Heart left ventricle (tissue), 16 donors: ENCODE measurements at regions not wholly inside any gene's neighbourhood (a gene's known extent, or its start where the extent isn't known, plus 50 kb on each side); places are given as distances from the start of the nearest gene placed in this dataset.

Source experiments
- ATAC-seq, 4 donors: fragments of 200-7000 bp; cut with Tn5 transposase; one replicate each; pipeline ENCODE4 v1.9.1; 2020 to 2022; ENCODE audit warnings: moderate library complexity in 4 of 4, mild to moderate bottlenecking in 3 of 4, moderate number of reproducible peaks in 1 of 4
- DNase-seq, 5 donors: peaks; one replicate each; pipeline ENCODE4 v3.0.0-alpha.2; 2020
- H3K27ac ChIP-seq, 12 donors: fragments of 200-600 bp; sonication (generic) in 4 of 12; one replicate each; pipeline versions ENCODE4 v1.5.0 to v1.8.0; 2016 to 2022; ENCODE audit warnings: mild to moderate bottlenecking in 2 of 12
- H3K27me3 ChIP-seq, 9 donors: fragments of 200-600 bp; sonication (generic) in 2 of 9; one replicate each; pipeline versions ENCODE4 v1.5.1 to v1.8.0; 2016 to 2022; ENCODE audit warnings: mild to moderate bottlenecking in 3 of 9
- H3K36me3 ChIP-seq, 9 donors: fragments of 200-600 bp; sonication (generic) in 2 of 9; one replicate each; pipeline versions ENCODE4 v1.5.0 to v1.8.0; 2018 to 2022; ENCODE audit warnings: mild to moderate bottlenecking in 2 of 9
- H3K4me1 ChIP-seq, 12 donors: fragments of 200-600 bp; sonication (generic) in 4 of 12; one replicate each; pipeline versions ENCODE4 v1.5.0 to v1.8.0; 2016 to 2022; ENCODE audit warnings: mild to moderate bottlenecking in 3 of 12
- H3K4me3 ChIP-seq, 12 donors: fragments of 200-600 bp; sonication (generic) in 4 of 12; one replicate each; pipeline versions ENCODE4 v1.5.0 to v1.8.0; 2017 to 2022; ENCODE audit warnings: mild to moderate bottlenecking in 9 of 12, moderate library complexity in 4 of 12
- H3K9me3 ChIP-seq, 12 donors: fragments of 200-600 bp; sonication (generic) in 4 of 12; one replicate each; pipeline versions ENCODE4 v1.5.0 to v1.8.0; 2016 to 2022; ENCODE audit warnings: mild to moderate bottlenecking in 1 of 12
- POLR2A ChIP-seq, 2 donors: fragments of 450-650 bp; IDR thresholded peaks; one replicate each; pipeline ENCODE4 v1.6.1; 2017; ENCODE audit warnings: antibody characterized with exemption in 2 of 2, mild to moderate bottlenecking in 2 of 2, moderate library complexity in 2 of 2
- WGBS, 4 donors: extraction: QIAGEN DNeasy Blood & Tissue Kit in 2 of 4; methylation state at CpG; one replicate each; pipeline versions ENCODE4 v1.1.5 to v1.1.7; 2013 to 2018; 5-methylcytosine and 5-hydroxymethylcytosine counted together
- intact Hi-C, 10 donors: fragments of 100-400 bp; cut with DNase I; formaldehyde crosslinking; loops; one replicate each; pipeline versions ENCODE4 v1.11.1 to v1.14.2; 2022
- TF ChIP-seq, protein P1 (sequence below), 12 donors: fragments of 200-600 bp; sonication (generic) in 4 of 12; IDR thresholded peaks; one replicate each; pipeline versions ENCODE4 v1.5.0 to v1.8.0; 2018 to 2022; ENCODE audit warnings: antibody characterized with exemption in 12 of 12, mild to moderate bottlenecking in 5 of 12
- donor health status: ischemic (EF 13 %, LVEDD 7.1; RV severe dilation, severe dysfunction).
- donor health status: healthy with polysubstance abuse.
- donor health status: DM: no; HTN: yes; CAD: no.
- donor health status: DM: no; HTN: no; CAD: no.
- donor health status: ischemic (EF 25% LVEDD 6.9; RV normal size, moderate dysfunction).
- donor health status: ischemic (EF 25% LVEDD 5.7; RV mildly dilated, moderate dysfunction).
- donor health status: healthy.
- donor health status: DM: yes; HTN: yes; CAD: no.
- donor health status: ischemic (EF 35%, LVEDD 5.7; RV mildly dilated, moderate dysfunction).
- donor health status: nonischemic (EF 11% LVEDD 7.7; RV severe dilation, severe dysfunction).
- donor health status: DM: yes; HTN: yes; CAD: no.
- donor health status: PGD.
- donor health status: ischemic (EF 29% LVEDD 5.4; RV normal size, mild dysfunction).
- donor health status: nonischemic (EF 23%, LVEDD 6.1; RV moderate dilation, normal function).

GRCh38 chr12:100703337-100703736 is 91.2 kb upstream of the ANO4 start:
- intact Hi-C loops: no loop called here
- Histone ChIP-seq H3K27me3 (peaks cover 0 to 3% (median 0%) of the 10 kb centered on the region in 9 donors), H3K9me3 (no peaks in the 10 kb centered on the region), H3K36me3 (no peaks in the 10 kb centered on the region), H3K4me1 (no peaks in the 10 kb centered on the region), H3K27ac (no peak overlapping the region), H3K4me3 (no peak overlapping the region)
- 61 to 77% (median 65%) methylated on average over 2 of the region's 2 CpGs for WGBS, 4 donors
- ATAC-seq (no peak), DNase-seq (no peak)
- TF ChIP-seq POLR2A (IDR thresholded peaks at IDR 0.05): no peak
- TF ChIP-seq, protein P1, sequence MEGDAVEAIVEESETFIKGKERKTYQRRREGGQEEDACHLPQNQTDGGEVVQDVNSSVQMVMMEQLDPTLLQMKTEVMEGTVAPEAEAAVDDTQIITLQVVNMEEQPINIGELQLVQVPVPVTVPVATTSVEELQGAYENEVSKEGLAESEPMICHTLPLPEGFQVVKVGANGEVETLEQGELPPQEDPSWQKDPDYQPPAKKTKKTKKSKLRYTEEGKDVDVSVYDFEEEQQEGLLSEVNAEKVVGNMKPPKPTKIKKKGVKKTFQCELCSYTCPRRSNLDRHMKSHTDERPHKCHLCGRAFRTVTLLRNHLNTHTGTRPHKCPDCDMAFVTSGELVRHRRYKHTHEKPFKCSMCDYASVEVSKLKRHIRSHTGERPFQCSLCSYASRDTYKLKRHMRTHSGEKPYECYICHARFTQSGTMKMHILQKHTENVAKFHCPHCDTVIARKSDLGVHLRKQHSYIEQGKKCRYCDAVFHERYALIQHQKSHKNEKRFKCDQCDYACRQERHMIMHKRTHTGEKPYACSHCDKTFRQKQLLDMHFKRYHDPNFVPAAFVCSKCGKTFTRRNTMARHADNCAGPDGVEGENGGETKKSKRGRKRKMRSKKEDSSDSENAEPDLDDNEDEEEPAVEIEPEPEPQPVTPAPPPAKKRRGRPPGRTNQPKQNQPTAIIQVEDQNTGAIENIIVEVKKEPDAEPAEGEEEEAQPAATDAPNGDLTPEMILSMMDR (IDR thresholded peaks at IDR 0.05): no peak

DNA sequence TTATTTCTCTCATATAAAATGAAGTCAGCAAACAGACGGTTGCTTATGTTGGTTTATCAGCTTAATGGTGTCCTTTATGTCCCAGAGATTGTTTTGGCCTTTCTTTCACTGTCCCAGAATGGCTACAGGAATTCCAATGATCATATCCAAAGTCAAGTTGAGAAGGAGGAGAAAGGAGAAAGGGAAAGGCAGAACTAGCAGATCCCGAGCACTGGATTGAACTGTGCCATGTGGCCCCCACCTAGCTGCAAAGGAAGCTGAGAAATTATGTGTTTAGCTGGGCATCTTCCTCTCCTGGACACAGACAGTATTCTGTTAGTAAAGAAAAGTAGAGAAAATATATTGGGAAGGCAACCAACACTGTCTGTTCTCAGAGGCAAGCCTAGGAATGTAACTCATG is 90.7 kb upstream of the ANO4 start:
- no peak for TF ChIP-seq POLR2A (IDR thresholded peaks at IDR 0.05)
- TF ChIP-seq, protein P1 (IDR thresholded peaks at IDR 0.05): no peak
- DNase-seq (no peak), ATAC-seq (no peak)
- H3K27ac ChIP-seq: no peak overlapping the region
- no peaks in the 10 kb centered on the region for H3K9me3 ChIP-seq
- intact Hi-C loops: no loop called here
- no peaks in the 10 kb centered on the region for H3K36me3 ChIP-seq
- H3K4me3 ChIP-seq: no peak overlapping the region
- H3K27me3 ChIP-seq: peaks cover 0 to 3% (median 0%) of the 10 kb centered on the region in 9 donors
- no peaks in the 10 kb centered on the region for H3K4me1 ChIP-seq
- 64 to 79% (median 76%) methylated on average over 2 of the region's 2 CpGs for WGBS, 4 donors

DNA sequence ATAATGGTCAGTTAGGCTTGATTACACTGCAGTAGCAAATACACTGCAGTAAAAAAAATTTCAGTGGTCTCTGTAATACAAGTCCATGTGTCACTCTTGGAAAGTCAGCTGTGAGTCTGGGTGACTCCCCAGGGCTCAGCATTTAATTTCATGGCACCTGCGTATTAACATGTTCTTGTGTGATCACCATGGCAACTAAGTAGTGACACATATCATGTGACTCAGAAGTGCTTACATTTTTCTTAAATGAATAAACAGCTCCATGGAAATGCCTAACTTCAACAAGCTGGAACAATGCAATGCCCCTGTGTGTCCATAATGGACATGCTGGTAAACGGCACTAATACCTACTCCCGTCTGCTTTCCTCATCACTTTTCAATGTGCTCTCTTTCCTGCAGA is 88.5 kb upstream of the ANO4 start:
- ATAC-seq: no peak
- Histone ChIP-seq H3K4me1 (no peaks in the 10 kb centered on the region), H3K4me3 (no peak overlapping the region), H3K36me3 (no peaks in the 10 kb centered on the region), H3K27me3 (peaks cover 0 to 3% (median 0%) of the 10 kb centered on the region in 9 donors), H3K9me3 (no peaks in the 10 kb centered on the region), H3K27ac (no peak overlapping the region)
- 64 to 75% (median 72%) methylated on average over 3 of the region's 3 CpGs for WGBS, 4 donors
- DNase-seq: no peak
- TF ChIP-seq, protein P1 (IDR thresholded peaks at IDR 0.05): no peak
- no peak for TF ChIP-seq POLR2A (IDR thresholded peaks at IDR 0.05)
- intact Hi-C loops: no loop called here

DNA sequence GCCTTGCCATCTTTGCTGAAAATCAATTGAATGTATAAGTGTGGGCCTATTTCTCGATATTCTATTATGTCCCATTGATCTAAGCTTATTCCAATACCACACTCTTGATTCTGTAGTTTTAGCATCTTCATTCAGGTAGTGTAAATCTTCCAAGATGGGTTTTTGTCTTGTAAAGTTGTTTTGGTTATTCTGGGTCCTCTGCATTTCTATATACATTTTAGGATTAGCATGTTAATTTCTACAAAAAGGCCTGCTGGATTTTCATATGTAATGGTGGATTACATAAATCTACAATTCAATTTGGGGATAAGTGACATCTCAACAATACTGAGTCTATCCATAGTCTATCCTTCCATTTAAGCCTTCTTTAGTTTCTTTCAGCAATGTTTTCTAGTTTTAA is 86.0 kb upstream of the ANO4 start:
- H3K27ac ChIP-seq: no peak overlapping the region
- no peaks in the 10 kb centered on the region for H3K36me3 ChIP-seq
- ATAC-seq (no peak), DNase-seq (no peak)
- H3K4me1 ChIP-seq: no peaks in the 10 kb centered on the region
- H3K27me3 ChIP-seq: peaks cover 0 to 3% (median 0%) of the 10 kb centered on the region in 9 donors
- 0 to 36% (median 16%) methylated on average over 1 of the region's 1 CpG for WGBS, 4 donors
- intact Hi-C loops: no loop called here
- no peak overlapping the region for H3K4me3 ChIP-seq
- TF ChIP-seq, protein P1 (IDR thresholded peaks at IDR 0.05): no peak
- TF ChIP-seq POLR2A (IDR thresholded peaks at IDR 0.05): no peak
- no peaks in the 10 kb centered on the region for H3K9me3 ChIP-seq
